GM10266 (cell line): ENCODE measurements at regions not wholly inside any gene's neighbourhood (a gene's known extent, or its start where the extent isn't known, plus 50 kb on each side); places are given as distances from the start of the nearest gene placed in this dataset.

Experiments
- DNase-seq: peaks from one replicate; pipeline ENCODE4 v3.0.0; 2012; ENCODE audit errors: extremely low spot score
- TF ChIP-seq, protein P1 (sequence below): IDR thresholded peaks from 2 replicates; pipeline ENCODE4 v1.5.1; 2012; ENCODE audit warnings: mild to moderate bottlenecking, low read depth; ENCODE audit not compliant: control insufficient read depth, insufficient read depth; ENCODE audit errors: missing control alignments

DNA sequence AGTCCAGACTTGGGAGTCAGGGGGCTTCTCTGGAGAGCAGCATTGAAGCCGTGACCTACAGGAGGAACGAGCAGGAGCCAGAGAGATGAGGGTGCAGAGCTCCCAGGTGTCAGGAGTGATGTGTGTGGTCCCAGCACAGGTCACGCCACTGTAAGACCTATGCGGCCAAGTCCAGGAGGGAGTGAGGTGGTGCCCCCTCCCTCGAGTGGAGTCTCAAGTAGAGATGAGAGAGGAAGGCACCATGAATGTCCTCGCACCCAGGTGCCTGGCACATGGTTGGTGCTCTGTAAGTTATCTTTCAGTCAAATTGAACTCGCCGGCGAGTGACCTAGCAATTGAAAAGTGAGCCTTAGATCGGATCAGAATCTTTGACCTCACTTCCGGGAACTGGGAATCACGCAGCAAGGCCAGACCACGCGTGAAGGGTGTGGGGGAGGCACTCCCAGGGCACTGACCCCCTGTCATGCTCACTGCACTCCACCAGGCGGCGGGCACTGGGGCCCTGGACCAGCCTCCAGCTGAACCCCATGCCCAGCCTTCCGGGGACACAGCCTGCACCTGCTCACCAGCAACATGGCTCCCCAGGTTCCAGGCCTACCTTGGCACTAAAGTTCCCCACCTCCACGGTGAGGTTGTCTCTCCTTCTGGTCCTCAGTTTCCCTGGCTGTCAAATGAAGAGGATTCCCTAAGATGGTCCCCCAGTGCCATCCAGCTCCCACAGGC is 127.4 kb downstream of the HMX1 start:
- TF ChIP-seq, protein P1, sequence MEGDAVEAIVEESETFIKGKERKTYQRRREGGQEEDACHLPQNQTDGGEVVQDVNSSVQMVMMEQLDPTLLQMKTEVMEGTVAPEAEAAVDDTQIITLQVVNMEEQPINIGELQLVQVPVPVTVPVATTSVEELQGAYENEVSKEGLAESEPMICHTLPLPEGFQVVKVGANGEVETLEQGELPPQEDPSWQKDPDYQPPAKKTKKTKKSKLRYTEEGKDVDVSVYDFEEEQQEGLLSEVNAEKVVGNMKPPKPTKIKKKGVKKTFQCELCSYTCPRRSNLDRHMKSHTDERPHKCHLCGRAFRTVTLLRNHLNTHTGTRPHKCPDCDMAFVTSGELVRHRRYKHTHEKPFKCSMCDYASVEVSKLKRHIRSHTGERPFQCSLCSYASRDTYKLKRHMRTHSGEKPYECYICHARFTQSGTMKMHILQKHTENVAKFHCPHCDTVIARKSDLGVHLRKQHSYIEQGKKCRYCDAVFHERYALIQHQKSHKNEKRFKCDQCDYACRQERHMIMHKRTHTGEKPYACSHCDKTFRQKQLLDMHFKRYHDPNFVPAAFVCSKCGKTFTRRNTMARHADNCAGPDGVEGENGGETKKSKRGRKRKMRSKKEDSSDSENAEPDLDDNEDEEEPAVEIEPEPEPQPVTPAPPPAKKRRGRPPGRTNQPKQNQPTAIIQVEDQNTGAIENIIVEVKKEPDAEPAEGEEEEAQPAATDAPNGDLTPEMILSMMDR, result no peak
- DNase-seq, result no peak

DNA sequence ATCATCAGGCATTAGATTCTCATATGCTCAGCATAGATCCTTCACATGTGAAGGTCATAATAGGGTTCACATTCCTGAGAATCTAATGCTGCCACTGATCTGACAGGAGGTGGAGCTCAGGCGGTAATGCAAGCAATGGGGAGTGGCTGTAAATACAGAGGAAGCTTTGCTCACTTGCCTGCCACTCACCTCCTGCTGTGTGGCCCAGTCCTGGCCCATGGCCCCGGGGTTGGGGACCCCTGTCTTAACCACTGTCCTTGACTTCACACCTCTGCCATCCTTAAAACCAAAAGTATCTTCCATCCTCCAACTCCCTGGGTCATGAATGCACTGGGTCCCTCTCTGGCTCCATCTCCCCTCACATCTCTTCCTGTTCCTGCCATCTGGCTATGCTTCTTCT is 129.1 kb downstream of the HMX1 start:
- DNase-seq, result no peak

DNA sequence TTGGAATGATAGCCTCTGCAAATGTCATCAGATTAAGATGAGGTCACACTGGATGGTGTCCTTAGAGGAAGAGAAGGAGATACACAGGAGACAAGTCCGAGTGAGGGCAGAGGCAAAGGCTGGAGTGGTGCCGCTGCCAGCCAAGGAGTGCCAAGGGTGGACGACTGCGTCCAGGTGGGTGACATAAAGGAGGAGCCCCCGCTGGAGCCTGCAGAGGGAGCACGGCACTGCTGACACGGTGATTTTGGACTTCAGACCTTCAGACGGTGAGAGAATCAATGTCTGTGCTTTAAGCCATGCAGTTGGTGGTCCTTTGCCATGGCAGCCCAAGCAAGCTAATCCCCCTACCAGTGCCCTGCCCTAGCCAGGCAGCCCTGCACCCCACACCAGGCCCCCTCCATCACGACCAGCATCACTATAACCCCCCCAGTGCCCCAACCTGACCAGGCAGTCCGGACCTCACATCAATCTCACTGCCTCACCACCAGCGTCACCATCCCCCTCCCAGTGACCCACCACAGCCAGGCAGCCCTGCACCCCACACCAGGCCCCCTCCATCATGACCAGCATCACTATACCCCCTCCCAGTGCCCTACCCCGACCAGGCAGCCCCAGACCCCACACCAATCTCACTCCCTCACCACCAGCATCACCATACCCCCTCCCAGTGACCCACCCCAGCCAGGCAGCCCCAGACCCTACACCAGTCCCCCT is 130.0 kb downstream of the HMX1 start:
- DNase-seq, result no peak
- TF ChIP-seq, protein P1, result no peak

More for the DNA sequence above, 129.1 kb downstream of the HMX1 start:
- TF ChIP-seq, protein P1, result no peak

- TF ChIP-seq, protein P1, result no peak
- DNase-seq, result no peak
These were observed 130.8 kb downstream of the HMX1 start for GRCh38 chr4:8740666-8741395.

DNA sequence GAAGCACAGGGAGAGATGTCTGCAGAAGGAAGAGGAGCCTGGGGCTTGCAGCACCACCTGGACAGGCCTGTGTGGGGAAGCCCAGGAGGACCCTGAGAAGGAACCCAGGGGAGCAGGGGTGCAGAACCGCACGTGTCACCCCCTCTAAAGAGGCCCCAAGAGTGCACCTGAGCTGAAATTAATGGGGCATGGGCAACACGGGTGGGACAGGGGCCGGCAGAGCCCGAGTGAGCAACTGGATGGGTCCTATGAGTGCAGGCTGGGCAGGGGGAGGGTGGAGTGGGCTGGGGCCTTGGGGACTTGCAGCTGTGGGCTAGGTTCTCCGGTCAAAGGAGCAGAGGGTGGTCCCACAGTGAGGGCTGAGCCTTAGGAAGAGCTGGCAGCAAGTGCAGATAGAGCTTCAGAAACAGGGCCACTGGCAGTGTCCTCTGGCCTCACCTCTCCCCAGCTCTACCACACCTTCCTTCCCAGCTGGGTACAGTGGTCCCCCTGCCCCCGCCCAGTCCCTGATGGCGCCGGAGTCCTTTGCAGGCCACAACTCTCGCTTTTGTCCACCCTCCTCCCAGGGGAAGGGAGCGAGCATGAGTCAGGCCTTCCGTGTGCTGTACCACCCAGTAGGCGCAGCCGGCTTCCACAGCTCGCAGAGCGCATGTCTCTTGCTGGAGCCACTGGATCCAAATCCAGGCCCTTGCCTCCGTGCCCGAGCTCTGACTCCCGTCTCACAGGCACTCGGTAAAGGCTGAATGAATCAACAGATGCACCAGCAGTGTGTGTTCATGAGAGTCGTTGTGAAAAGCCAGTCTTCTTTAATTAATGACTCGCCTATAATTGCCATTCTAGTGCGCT is 131.6 kb downstream of the HMX1 start:
- TF ChIP-seq, protein P1, result no peak
- no peak for DNase-seq

- no peak for DNase-seq
These were observed 132.3 kb downstream of the HMX1 start for GRCh38 chr4:8739317-8739716.

More at GRCh38 chr4:8739317-8739716, 132.3 kb downstream of the HMX1 start:
- TF ChIP-seq, protein P1, result no peak
